Ovary (tissue), 7 donors: ENCODE measurements at regions not wholly inside any gene's neighbourhood (a gene's known extent, or its start where the extent isn't known, plus 50 kb on each side); places are given as distances from the start of the nearest gene placed in this dataset.

ENCODE experiments used
- DNase-seq, 5 donors: peaks; one replicate each; pipeline ENCODE4 v3.0.0-alpha.2; 2019 to 2020
- H3K27ac ChIP-seq, 2 donors: fragments of 200-600 bp; one replicate each; pipeline versions ENCODE4 v1.5.1 to v1.8.0; 2019 to 2022
- H3K27me3 ChIP-seq: fragments of 200-600 bp; one replicate; pipeline ENCODE4 v1.8.0; 2022
- H3K36me3 ChIP-seq: fragments of 200-600 bp; sonication (generic); one replicate; pipeline ENCODE4 v1.5.1; 2019
- H3K4me1 ChIP-seq: one replicate; pipeline ENCODE4 v1.8.1; 2013; ENCODE audit warnings: mild to moderate bottlenecking, moderate library complexity; ENCODE audit not compliant: insufficient read depth
- H3K4me3 ChIP-seq: fragments of 200-600 bp; sonication (generic); one replicate; pipeline ENCODE4 v1.5.1; 2017
- H3K9me3 ChIP-seq, 2 donors: fragments of 200-600 bp in 1 of 2; sonication (generic) in 1 of 2; one replicate each; pipeline versions ENCODE4 v1.5.1 to v1.8.1; 2013 to 2019; ENCODE audit warnings: mild to moderate bottlenecking in 1 of 2, moderate library complexity in 1 of 2
- EP300 ChIP-seq: sonication (generic); formaldehyde crosslinking; IDR thresholded peaks from one replicate; pipeline ENCODE4 v1.6.1; 2017; ENCODE audit warnings: antibody characterized with exemption
- POLR2A ChIP-seq: fragments of 450-650 bp; IDR thresholded peaks from one replicate; pipeline ENCODE4 v1.6.1; 2017; ENCODE audit warnings: antibody characterized with exemption, mild to moderate bottlenecking, moderate library complexity
- WGBS, 3 donors: extraction: QIAGEN DNeasy Blood & Tissue Kit in 1 of 3; methylation state at CpG; one replicate each; pipeline versions ENCODE4 v1.1.5 to v1.1.7; 2013 to 2017; 5-methylcytosine and 5-hydroxymethylcytosine counted together
- intact Hi-C, 4 donors: fragments of 100-400 bp; cut with DNase I; formaldehyde crosslinking; loops; one replicate each; pipeline versions ENCODE4 v1.11.0 to v1.15.1; 2022 to 2023
- TF ChIP-seq, protein P1 (sequence below), 3 donors: fragments of 450-650 bp in 2 of 3; fragments of 200-600 bp in 1 of 3; IDR thresholded peaks; one replicate each; pipeline versions ENCODE4 v1.5.1 to v1.8.0; 2016 to 2022; ENCODE audit warnings: antibody characterized with exemption in 3 of 3, mild to moderate bottlenecking in 1 of 3
- donor health status: DM: no; HTN: no; CAD: no; lungs with moderate emphysema.
- donor health status: DM: no; HTN: no; CAD: no.
- donor health status: Bipolar disorder and iron deficiency.
- donor health status: DM: no; HTN: no; CAD: no.
- donor health status: DM: yes; HTN: yes; CAD: no.

GRCh38 chr3:193794002-193794881 lies 201.2 kb downstream of the OPA1 start:
- Histone ChIP-seq H3K27me3 (no peaks in the 10 kb centered on the region), H3K36me3 (no peaks in the 10 kb centered on the region), H3K9me3 (no peaks in the 10 kb centered on the region), H3K4me1 (no peaks in the 10 kb centered on the region), H3K27ac (no peak overlapping the region), H3K4me3 (no peak overlapping the region)
- DNase-seq, result peak in 2 of 5 donors; percentile 26 to 53
- 23 to 33% (median 27%) methylated on average over 11 of the region's 11 CpGs for WGBS, 3 donors
- TF ChIP-seq EP300 (no peak), POLR2A (no peak)
- TF ChIP-seq, protein P1, sequence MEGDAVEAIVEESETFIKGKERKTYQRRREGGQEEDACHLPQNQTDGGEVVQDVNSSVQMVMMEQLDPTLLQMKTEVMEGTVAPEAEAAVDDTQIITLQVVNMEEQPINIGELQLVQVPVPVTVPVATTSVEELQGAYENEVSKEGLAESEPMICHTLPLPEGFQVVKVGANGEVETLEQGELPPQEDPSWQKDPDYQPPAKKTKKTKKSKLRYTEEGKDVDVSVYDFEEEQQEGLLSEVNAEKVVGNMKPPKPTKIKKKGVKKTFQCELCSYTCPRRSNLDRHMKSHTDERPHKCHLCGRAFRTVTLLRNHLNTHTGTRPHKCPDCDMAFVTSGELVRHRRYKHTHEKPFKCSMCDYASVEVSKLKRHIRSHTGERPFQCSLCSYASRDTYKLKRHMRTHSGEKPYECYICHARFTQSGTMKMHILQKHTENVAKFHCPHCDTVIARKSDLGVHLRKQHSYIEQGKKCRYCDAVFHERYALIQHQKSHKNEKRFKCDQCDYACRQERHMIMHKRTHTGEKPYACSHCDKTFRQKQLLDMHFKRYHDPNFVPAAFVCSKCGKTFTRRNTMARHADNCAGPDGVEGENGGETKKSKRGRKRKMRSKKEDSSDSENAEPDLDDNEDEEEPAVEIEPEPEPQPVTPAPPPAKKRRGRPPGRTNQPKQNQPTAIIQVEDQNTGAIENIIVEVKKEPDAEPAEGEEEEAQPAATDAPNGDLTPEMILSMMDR (IDR thresholded peaks at IDR 0.05), result no peak
- intact Hi-C loops, result loop anchor here in 1 of 4 donors (5.0 kb wide), 1 partner anchor 343 kb away; the partner anchor contains the start of gene HES1

- no peak for DNase-seq
- Histone ChIP-seq H3K9me3 (no peaks in the 10 kb centered on the region), H3K27ac (no peak overlapping the region), H3K27me3 (no peaks in the 10 kb centered on the region), H3K4me3 (no peak overlapping the region), H3K4me1 (no peaks in the 10 kb centered on the region), H3K36me3 (no peaks in the 10 kb centered on the region)
- TF ChIP-seq EP300 (no peak), POLR2A (no peak)
- TF ChIP-seq, protein P1 (IDR thresholded peaks at IDR 0.05), result no peak
- WGBS, 3 donors, result 77 to 86% (median 79%) methylated on average over 12 of the region's 12 CpGs
- intact Hi-C loops, result no loop called here
Measured at GRCh38 chr3:193795062-193795690, 202.2 kb downstream of the OPA1 start.

- WGBS, 3 donors, result 95% methylated on average over 10 of the region's 10 CpGs
- Histone ChIP-seq H3K27me3 (no peaks in the 10 kb centered on the region), H3K4me1 (no peaks in the 10 kb centered on the region), H3K27ac (no peak overlapping the region), H3K9me3 (no peaks in the 10 kb centered on the region), H3K36me3 (no peaks in the 10 kb centered on the region), H3K4me3 (no peak overlapping the region)
- DNase-seq, result no peak
- intact Hi-C loops, result no loop called here
- no peak for TF ChIP-seq EP300
- TF ChIP-seq, protein P1 (IDR thresholded peaks at IDR 0.05), result no peak
- no peak for TF ChIP-seq POLR2A
Measured at GRCh38 chr3:193796089-193796488, 203.1 kb downstream of the OPA1 start.

- DNase-seq, result no peak
- Histone ChIP-seq H3K9me3 (no peaks in the 10 kb centered on the region), H3K27me3 (no peaks in the 10 kb centered on the region), H3K36me3 (no peaks in the 10 kb centered on the region), H3K4me3 (no peak overlapping the region), H3K4me1 (no peaks in the 10 kb centered on the region), H3K27ac (no peak overlapping the region)
- intact Hi-C loops, result no loop called here
- TF ChIP-seq, protein P1 (IDR thresholded peaks at IDR 0.05), result no peak
- TF ChIP-seq EP300 (no peak), POLR2A (no peak)
- 93 to 97% (median 97%) methylated on average over 5 of the region's 5 CpGs for WGBS, 3 donors
Measured at GRCh38 chr3:193797566-193797965, 204.6 kb downstream of the OPA1 start.
